Left lung (tissue), 4 donors: ENCODE measurements at regions not wholly inside any gene's neighbourhood (a gene's known extent, or its start where the extent isn't known, plus 50 kb on each side); places are given as distances from the start of the nearest gene placed in this dataset.

Experiments used
- ATAC-seq: fragments of 200-7000 bp; cut with Tn5 transposase; one replicate; pipeline ENCODE4 v1.9.1; 2020; ENCODE audit warnings: moderate library complexity
- DNase-seq, 4 donors: peaks; one replicate each; pipeline ENCODE4 v3.0.0-alpha.2; 2013 to 2020
- H3K27ac ChIP-seq, 2 donors: fragments of 200-600 bp; sonication (generic) in 1 of 2; one replicate each; pipeline versions ENCODE4 v1.5.0 to v1.8.0; 2020 to 2021
- H3K27me3 ChIP-seq, 2 donors: fragments of 200-600 bp; sonication (generic) in 1 of 2; one replicate each; pipeline versions ENCODE4 v1.5.0 to v1.8.0; 2020 to 2021
- H3K36me3 ChIP-seq, 2 donors: fragments of 200-600 bp; sonication (generic) in 1 of 2; one replicate each; pipeline versions ENCODE4 v1.5.0 to v1.8.0; 2020 to 2021
- H3K4me1 ChIP-seq, 2 donors: fragments of 200-600 bp; one replicate each; pipeline ENCODE4 v1.8.0; 2021
- H3K4me3 ChIP-seq, 2 donors: fragments of 200-600 bp; sonication (generic) in 1 of 2; one replicate each; pipeline versions ENCODE4 v1.5.0 to v1.8.0; 2020 to 2021; ENCODE audit warnings: mild to moderate bottlenecking in 1 of 2
- H3K9me3 ChIP-seq, 2 donors: fragments of 200-600 bp; sonication (generic) in 1 of 2; one replicate each; pipeline versions ENCODE4 v1.5.0 to v1.8.0; 2020 to 2021
- intact Hi-C, 2 donors: fragments of 100-400 bp; cut with DNase I; formaldehyde crosslinking; loops; one replicate each; pipeline versions ENCODE4 v1.11.2 to v1.14.2; 2022
- TF ChIP-seq, protein P1 (sequence below), 2 donors: fragments of 200-600 bp; sonication (generic) in 1 of 2; IDR thresholded peaks; one replicate each; pipeline versions ENCODE4 v1.5.0 to v1.8.0; 2021; ENCODE audit warnings: antibody characterized with exemption in 2 of 2
- donor health status: DM: no; HTN: yes; CAD: no.
- donor health status: DM: no; HTN: no; CAD: no.

DNA sequence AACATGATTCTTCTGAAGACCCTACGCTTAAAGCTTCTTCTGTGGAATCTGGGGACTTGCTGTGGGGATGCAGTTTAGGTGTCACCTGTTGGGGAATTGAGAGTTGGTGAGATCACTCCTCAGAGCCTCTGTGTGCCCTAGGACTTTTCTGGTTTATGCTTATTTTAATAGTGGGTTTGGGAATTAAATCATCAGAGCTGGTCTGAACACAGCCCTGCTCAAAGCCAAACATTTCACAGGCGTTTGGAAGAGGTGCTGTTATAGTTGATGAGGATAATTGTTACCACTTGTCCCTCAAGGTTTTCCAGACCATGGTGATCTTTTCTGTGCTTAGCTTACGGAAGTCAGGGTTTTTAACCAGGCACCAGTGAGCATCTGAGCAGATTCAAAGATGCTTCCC is 106.1 kb downstream of the EBLN1 start:
- DNase-seq: no peak
- TF ChIP-seq, protein P1, sequence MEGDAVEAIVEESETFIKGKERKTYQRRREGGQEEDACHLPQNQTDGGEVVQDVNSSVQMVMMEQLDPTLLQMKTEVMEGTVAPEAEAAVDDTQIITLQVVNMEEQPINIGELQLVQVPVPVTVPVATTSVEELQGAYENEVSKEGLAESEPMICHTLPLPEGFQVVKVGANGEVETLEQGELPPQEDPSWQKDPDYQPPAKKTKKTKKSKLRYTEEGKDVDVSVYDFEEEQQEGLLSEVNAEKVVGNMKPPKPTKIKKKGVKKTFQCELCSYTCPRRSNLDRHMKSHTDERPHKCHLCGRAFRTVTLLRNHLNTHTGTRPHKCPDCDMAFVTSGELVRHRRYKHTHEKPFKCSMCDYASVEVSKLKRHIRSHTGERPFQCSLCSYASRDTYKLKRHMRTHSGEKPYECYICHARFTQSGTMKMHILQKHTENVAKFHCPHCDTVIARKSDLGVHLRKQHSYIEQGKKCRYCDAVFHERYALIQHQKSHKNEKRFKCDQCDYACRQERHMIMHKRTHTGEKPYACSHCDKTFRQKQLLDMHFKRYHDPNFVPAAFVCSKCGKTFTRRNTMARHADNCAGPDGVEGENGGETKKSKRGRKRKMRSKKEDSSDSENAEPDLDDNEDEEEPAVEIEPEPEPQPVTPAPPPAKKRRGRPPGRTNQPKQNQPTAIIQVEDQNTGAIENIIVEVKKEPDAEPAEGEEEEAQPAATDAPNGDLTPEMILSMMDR (IDR thresholded peaks at IDR 0.05): no peak
- no peaks in the 10 kb centered on the region for H3K4me1 ChIP-seq
- no peaks in the 10 kb centered on the region for H3K9me3 ChIP-seq
- H3K27ac ChIP-seq: no peak overlapping the region
- no peaks in the 10 kb centered on the region for H3K27me3 ChIP-seq
- no peak overlapping the region for H3K4me3 ChIP-seq
- no peaks in the 10 kb centered on the region for H3K36me3 ChIP-seq
- no peak for ATAC-seq
- intact Hi-C loops: no loop called here

DNA sequence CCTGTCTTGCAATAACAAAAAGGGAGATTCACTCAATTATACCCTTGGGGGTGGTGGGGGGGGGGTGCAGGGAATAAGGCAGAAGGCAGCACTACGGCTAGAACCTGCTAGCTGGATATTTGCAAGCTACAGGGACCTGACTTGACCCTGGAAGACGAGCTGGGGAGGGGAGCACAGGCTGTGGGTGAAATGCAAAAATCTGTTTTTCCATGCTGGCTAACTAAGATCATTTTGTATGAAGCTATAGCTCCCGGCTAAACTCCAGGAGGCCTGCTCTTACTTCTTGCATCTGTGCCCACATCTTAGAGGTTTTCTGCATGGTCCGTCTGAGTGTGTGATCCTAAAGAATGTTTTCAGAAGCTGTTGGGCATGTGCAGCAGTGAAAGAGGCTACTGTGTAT is 106.6 kb downstream of the EBLN1 start:
- no peak overlapping the region for H3K27ac ChIP-seq
- no peaks in the 10 kb centered on the region for H3K36me3 ChIP-seq
- no peak overlapping the region for H3K4me3 ChIP-seq
- TF ChIP-seq, protein P1 (IDR thresholded peaks at IDR 0.05): no peak
- ATAC-seq: no peak
- no peak for DNase-seq
- intact Hi-C loops: no loop called here
- no peaks in the 10 kb centered on the region for H3K9me3 ChIP-seq
- H3K4me1 ChIP-seq: no peaks in the 10 kb centered on the region
- no peaks in the 10 kb centered on the region for H3K27me3 ChIP-seq

DNA sequence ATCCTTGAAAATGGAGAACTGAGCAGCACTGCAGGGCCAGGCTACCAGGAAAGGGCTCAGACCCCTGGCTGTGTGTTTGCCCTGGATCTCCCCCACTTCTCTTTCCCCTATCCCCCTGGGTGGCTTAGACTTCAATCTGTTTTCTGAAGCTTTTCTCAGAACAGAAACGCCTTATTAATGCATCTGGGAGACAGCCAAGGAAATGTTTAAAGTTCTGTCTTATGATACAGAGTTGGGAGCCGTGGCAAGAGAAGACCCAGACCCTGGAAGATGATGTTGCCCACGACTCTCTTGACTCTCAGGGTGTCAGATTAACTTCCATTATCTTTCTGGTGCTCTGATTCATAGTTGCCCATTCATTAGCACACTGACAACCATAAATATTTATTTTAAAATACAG is 107.1 kb downstream of the EBLN1 start:
- H3K4me1 ChIP-seq: no peaks in the 10 kb centered on the region
- H3K27ac ChIP-seq: no peak overlapping the region
- no peaks in the 10 kb centered on the region for H3K27me3 ChIP-seq
- no peaks in the 10 kb centered on the region for H3K9me3 ChIP-seq
- TF ChIP-seq, protein P1 (IDR thresholded peaks at IDR 0.05): no peak
- DNase-seq (peak in 1 of 4 donors; percentile 36), ATAC-seq (no peak)
- no peaks in the 10 kb centered on the region for H3K36me3 ChIP-seq
- H3K4me3 ChIP-seq: no peak overlapping the region
- intact Hi-C loops: no loop called here

DNA sequence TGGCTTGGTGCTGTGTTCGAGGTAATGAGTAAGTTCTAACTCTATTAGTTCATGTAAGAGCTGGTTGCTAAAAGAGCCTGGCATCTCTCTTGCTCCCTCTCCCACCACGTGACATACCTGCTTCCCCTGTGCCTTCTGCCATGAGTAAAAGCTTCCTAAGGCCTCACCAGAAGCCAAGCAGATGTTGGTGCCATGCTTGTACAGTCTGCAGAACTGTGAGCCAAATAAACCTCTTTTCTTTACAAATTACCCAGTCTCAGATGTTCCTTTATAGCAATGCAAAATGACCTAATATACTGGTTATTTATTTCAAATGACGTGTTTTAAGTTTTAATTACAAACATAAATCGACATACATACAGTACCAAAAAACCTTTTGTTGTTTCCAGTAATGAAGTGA is 101.7 kb upstream of the DNAJC1 start:
- no peaks in the 10 kb centered on the region for H3K4me1 ChIP-seq
- intact Hi-C loops: no loop called here
- no peaks in the 10 kb centered on the region for H3K27me3 ChIP-seq
- TF ChIP-seq, protein P1 (IDR thresholded peaks at IDR 0.05): no peak
- ATAC-seq: no peak
- H3K4me3 ChIP-seq: no peak overlapping the region
- no peak for DNase-seq
- H3K36me3 ChIP-seq: no peaks in the 10 kb centered on the region
- H3K9me3 ChIP-seq: no peaks in the 10 kb centered on the region
- no peak overlapping the region for H3K27ac ChIP-seq

DNA sequence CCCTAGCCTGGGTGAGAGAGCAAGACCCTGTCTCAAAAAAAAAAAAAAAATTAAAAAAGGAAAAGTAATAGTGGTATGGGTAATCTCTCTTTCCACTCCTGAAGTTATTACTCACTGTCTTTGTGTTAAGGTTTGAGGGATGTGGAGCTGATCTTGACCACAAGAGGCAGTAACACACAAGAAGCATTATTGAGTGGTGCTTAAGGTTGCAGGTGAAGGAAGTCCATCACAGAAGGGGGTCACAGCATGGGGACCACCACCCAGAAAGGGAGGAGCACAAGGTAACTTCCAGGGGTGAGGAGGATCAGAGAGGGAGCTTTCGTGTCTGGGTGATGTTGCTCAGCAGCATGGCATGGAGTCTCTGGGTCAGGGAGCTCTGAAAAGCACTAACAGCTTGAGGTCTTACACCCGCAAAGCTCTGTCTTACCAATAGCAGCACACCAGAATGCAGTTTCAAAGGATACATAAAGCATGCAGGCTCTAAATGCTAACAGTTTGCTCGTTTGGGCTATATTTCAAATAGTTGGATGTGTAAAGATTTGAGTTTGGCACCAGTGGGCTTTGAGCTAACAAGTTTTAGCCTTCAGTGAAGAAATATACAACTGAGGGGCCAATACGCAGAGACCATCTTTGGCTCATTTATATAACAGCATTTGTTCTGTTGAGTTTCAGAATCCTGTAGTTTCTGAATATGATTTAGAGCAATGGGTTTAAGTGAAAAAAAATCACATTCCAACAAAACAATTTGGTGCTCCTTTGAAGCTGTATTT is 100.4 kb upstream of the DNAJC1 start:
- intact Hi-C loops: no loop called here
- Histone ChIP-seq H3K4me3 (no peak overlapping the region), H3K9me3 (peaks cover 0 to 2% of the 10 kb centered on the region in 2 donors), H3K4me1 (no peaks in the 10 kb centered on the region), H3K27ac (no peak overlapping the region), H3K27me3 (no peaks in the 10 kb centered on the region), H3K36me3 (no peaks in the 10 kb centered on the region)
- DNase-seq (no peak), ATAC-seq (no peak)
- TF ChIP-seq, protein P1 (IDR thresholded peaks at IDR 0.05): no peak
